ENCODE measurements at regions not wholly inside any gene's neighbourhood (a gene's known extent, or its start where the extent isn't known, plus 50 kb on each side); places are given as distances from the start of the nearest gene placed in this dataset.
A peak's percentile ranks its signal among the peaks of the same experiment; 100 is the strongest.
"Not testable (repeated sequence)": the region's sequence is repeated elsewhere in the genome, so short reads cannot be mapped to it uniquely, and the experiment has no call there.

- DNase-seq: peak; percentile 25
These were observed 88.9 kb upstream of the ECI2 start for GRCh38 chr6:4224067-4224978.

- no peak for DNase-seq
These were observed 85.2 kb upstream of the ECI2 start for GRCh38 chr6:4220558-4220957.

GRCh38 chr6:4218619-4219317 lies 83.4 kb upstream of the ECI2 start:
- not testable (repeated sequence) for DNase-seq

GRCh38 chr6:4212588-4212987 lies 77.2 kb upstream of the ECI2 start:
- DNase-seq: no peak

GRCh38 chr6:4210629-4211419 lies 75.4 kb upstream of the ECI2 start:
- peak; percentile 65 for DNase-seq

- no peak for DNase-seq
These were observed 73.8 kb upstream of the ECI2 start for GRCh38 chr6:4209196-4209595.

- no peak for DNase-seq
These were observed 72.8 kb upstream of the ECI2 start for GRCh38 chr6:4208158-4208557.

- not testable (repeated sequence) for DNase-seq
These were observed 68.5 kb upstream of the ECI2 start for GRCh38 chr6:4203642-4204417.

- no peak for DNase-seq
These were observed 57.3 kb upstream of the ECI2 start for GRCh38 chr6:4192627-4193026.

GRCh38 chr6:4192173-4192572 lies 56.8 kb upstream of the ECI2 start:
- DNase-seq: no peak

GRCh38 chr6:4191271-4191721 lies 55.9 kb upstream of the ECI2 start:
- DNase-seq: no peak

- DNase-seq: no peak
These were observed 53.9 kb upstream of the ECI2 start for GRCh38 chr6:4189249-4189648.

GRCh38 chr6:4188801-4189200 lies 53.4 kb upstream of the ECI2 start:
- no peak for DNase-seq

- no peak for DNase-seq
These were observed 52.1 kb upstream of the ECI2 start for GRCh38 chr6:4187480-4187879.

GRCh38 chr6:4186385-4186784 lies 51.0 kb upstream of the ECI2 start:
- no peak for DNase-seq

GRCh38 chr6:4185846-4186245 lies 50.5 kb upstream of the ECI2 start:
- no peak for DNase-seq

GRCh38 chr6:4185419-4185818 lies 50.0 kb upstream of the ECI2 start:
- no peak for DNase-seq

Data from EL (cell line).